Stimulated activated CD8-positive, alpha-beta memory T cell treated with anti-CD3 and anti-CD28 coated beads, Interleukin-4, amount 100 ng/mL, for 24 hours (primary cell): ENCODE measurements at regions not wholly inside any gene's neighbourhood (a gene's known extent, or its start where the extent isn't known, plus 50 kb on each side); places are given as distances from the start of the nearest gene placed in this dataset.

Experiments
- DNase-seq: peaks from one replicate; pipeline ENCODE4 v3.0.0-alpha.2; 2020; ENCODE audit warnings: low read depth

- DNase-seq, result no peak
Observed at GRCh38 chr5:89988998-89989655, 420.4 kb downstream of the CETN3 start.

- DNase-seq, result no peak
Observed at GRCh38 chr5:89988129-89988810, 421.3 kb downstream of the CETN3 start.

GRCh38 chr5:89983216-89983615 is 426.3 kb downstream of the CETN3 start:
- DNase-seq, result no peak

GRCh38 chr5:89981878-89982773 is 427.4 kb downstream of the CETN3 start:
- DNase-seq, result no peak

GRCh38 chr5:89981021-89981420 is 428.5 kb downstream of the CETN3 start:
- DNase-seq, result no peak

- DNase-seq, result no peak
Observed at GRCh38 chr5:89973516-89973915, 436.0 kb downstream of the CETN3 start.

GRCh38 chr5:89972901-89973300 is 436.7 kb downstream of the CETN3 start:
- DNase-seq, result no peak

GRCh38 chr5:89968958-89969381 is 440.6 kb downstream of the CETN3 start:
- no peak for DNase-seq

- DNase-seq, result no peak
Observed at GRCh38 chr5:89967771-89968444, 441.6 kb downstream of the CETN3 start.

- no peak for DNase-seq
Observed at GRCh38 chr5:89956838-89957237, 452.7 kb downstream of the CETN3 start.

- DNase-seq, result no peak
Observed at GRCh38 chr5:89954916-89955315, 454.6 kb downstream of the CETN3 start.

GRCh38 chr5:89951876-89952275 is 457.7 kb downstream of the CETN3 start:
- DNase-seq, result no peak

- no peak for DNase-seq
Observed at GRCh38 chr5:89950234-89950633, 459.3 kb downstream of the CETN3 start.

GRCh38 chr5:89948977-89949376 is 460.6 kb downstream of the CETN3 start:
- no peak for DNase-seq

GRCh38 chr5:89946916-89947315 is 462.6 kb downstream of the CETN3 start:
- no peak for DNase-seq

- DNase-seq, result no peak
Observed at GRCh38 chr5:89946508-89946907, 463.0 kb downstream of the CETN3 start.

GRCh38 chr5:89942171-89942570 is 467.4 kb downstream of the CETN3 start:
- DNase-seq, result no peak

GRCh38 chr5:89936576-89936975 is 473.0 kb downstream of the CETN3 start:
- DNase-seq, result no peak

- DNase-seq, result no peak
Observed at GRCh38 chr5:89934069-89934468, 475.5 kb downstream of the CETN3 start.

GRCh38 chr5:89932771-89933181 is 476.8 kb downstream of the CETN3 start:
- DNase-seq, result no peak

- DNase-seq, result no peak
Observed at GRCh38 chr5:89930591-89931392, 478.8 kb downstream of the CETN3 start.
